Bronchial epithelial cell (primary cell): ENCODE measurements at regions not wholly inside any gene's neighbourhood (a gene's known extent, or its start where the extent isn't known, plus 50 kb on each side); places are given as distances from the start of the nearest gene placed in this dataset.
"Not testable (repeated sequence)": the region's sequence is repeated elsewhere in the genome, so short reads cannot be mapped to it uniquely, and the experiment has no call there.

Experiments used
- DNase-seq: peaks from one replicate; pipeline ENCODE4 v3.0.0-alpha.2; 2010; ENCODE audit warnings: low read depth
- FAIRE-seq: peaks from 2 replicates; lab custom pipeline; 2011; peaks lifted over from hg19 to GRCh38; lab: Jason Lieb, UNC
- H3K27me3 ChIP-seq: 2 replicates; pipeline ENCODE4 v1.5.1; 2011; ENCODE audit warnings: low read length; ENCODE audit not compliant: control insufficient read depth, insufficient read depth
- H3K36me3 ChIP-seq: 2 replicates; pipeline ENCODE4 v1.5.1; 2011; ENCODE audit warnings: low read length; ENCODE audit not compliant: control insufficient read depth, insufficient read depth
- H3K4me3 ChIP-seq: 2 replicates; pipeline ENCODE4 v1.5.1; 2011; ENCODE audit warnings: mild to moderate bottlenecking, low read depth, low read length, control low read depth
- TF ChIP-seq, protein P1 (sequence below): IDR thresholded peaks from 2 replicates; pipeline ENCODE4 v1.5.1; 2011; ENCODE audit warnings: mild to moderate bottlenecking, moderate library complexity, low read length, control low read depth, inconsistent platforms; ENCODE audit not compliant: insufficient read depth, severe bottlenecking

DNA sequence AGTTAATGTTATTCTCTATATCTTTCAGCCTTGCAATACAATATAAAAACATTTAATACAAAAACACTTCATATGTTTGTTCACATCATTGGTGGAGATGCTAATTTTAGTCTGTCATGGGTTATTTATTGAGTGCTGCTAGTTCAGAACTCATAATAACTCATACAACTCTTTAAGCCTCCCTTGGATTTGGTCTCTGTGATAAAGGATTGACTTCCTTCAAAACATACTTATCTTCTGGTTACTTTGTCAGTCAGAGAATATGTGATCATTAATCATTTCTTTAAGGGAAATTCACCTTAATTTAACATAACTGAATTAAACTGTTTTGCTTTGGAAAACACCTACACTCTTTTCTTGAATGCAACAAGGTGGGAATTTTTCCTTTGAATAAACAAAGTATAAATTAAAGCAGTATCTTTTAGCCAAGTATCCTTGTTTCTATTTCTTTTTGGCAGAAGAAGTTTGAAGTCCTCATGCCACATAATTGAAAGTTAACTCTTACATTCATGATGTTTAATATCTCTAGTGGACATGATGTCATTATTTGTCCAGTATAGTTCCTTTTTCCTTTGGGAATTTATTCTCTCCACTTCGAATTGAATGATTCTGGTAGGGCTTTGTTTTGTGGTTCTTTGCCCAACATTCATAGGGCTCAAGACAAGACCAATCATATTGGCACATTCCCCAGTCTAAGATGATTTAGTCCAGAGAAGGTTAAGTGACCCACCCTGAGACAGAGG lies 133.2 kb upstream of the CENPW start:
- Histone ChIP-seq H3K27me3 (no peaks in the 10 kb centered on the region), H3K4me3 (no peak overlapping the region), H3K36me3 (no peaks in the 10 kb centered on the region)
- DNase-seq: no peak
- TF ChIP-seq, protein P1, sequence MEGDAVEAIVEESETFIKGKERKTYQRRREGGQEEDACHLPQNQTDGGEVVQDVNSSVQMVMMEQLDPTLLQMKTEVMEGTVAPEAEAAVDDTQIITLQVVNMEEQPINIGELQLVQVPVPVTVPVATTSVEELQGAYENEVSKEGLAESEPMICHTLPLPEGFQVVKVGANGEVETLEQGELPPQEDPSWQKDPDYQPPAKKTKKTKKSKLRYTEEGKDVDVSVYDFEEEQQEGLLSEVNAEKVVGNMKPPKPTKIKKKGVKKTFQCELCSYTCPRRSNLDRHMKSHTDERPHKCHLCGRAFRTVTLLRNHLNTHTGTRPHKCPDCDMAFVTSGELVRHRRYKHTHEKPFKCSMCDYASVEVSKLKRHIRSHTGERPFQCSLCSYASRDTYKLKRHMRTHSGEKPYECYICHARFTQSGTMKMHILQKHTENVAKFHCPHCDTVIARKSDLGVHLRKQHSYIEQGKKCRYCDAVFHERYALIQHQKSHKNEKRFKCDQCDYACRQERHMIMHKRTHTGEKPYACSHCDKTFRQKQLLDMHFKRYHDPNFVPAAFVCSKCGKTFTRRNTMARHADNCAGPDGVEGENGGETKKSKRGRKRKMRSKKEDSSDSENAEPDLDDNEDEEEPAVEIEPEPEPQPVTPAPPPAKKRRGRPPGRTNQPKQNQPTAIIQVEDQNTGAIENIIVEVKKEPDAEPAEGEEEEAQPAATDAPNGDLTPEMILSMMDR: no peak
- FAIRE-seq: no peak

DNA sequence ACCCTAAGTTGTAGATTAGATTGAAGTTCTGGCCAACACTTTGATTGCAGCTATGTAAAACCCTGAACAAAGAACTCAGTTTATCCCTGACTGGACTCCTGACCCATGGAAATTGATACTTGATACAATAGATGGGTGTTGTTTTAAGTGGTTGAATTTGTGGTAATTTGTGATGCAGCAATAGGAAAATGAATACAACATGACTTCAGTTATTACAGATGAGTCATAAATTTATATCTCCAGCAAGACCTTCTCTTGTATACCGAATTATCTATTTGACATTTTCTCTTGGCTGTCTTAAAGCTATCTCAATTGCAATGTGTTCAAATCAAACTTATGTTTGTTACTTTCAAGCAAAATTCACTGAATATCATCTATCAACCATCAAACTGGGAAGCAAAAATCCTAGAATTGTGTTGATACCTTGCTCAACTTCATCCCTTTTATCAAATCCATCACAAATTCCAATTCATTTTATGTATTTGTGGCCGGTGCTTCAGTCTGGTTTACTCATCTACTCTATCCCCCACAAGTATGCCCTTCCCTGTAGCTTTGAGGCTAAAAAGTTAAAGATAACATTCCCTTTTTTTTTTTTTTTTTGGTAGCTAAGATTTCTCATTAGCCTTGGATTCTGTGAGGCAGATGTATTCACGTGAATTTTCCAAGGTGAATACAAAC lies 129.4 kb upstream of the CENPW start:
- DNase-seq: peak; percentile 2
- FAIRE-seq: no peak
- no peaks in the 10 kb centered on the region for H3K36me3 ChIP-seq
- H3K4me3 ChIP-seq: no peak overlapping the region
- H3K27me3 ChIP-seq: no peaks in the 10 kb centered on the region
- TF ChIP-seq, protein P1: no peak

DNA sequence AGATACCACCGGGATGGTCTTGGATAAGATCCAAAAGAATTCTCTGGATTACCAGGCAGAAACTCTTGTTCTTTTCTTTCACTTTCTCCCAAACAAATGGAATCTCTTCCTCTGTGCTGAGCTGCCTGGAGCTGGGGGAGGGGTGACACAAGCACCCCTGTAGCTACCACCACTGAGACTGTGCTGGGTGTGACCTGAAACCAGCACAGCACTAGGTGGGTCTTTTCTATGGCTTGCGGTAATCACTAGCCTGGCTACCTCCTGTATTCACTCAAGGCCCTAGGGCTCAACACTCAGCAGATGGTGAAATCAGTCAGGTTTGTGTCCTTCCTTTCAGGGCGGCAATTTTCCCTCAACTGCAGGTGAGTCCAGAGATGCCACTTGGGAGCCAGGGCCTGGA lies 122.4 kb upstream of the CENPW start:
- H3K4me3 ChIP-seq: no peak overlapping the region
- FAIRE-seq (no peak), DNase-seq (no peak)
- no peaks in the 10 kb centered on the region for H3K27me3 ChIP-seq
- H3K36me3 ChIP-seq: no peaks in the 10 kb centered on the region
- TF ChIP-seq, protein P1: no peak

DNA sequence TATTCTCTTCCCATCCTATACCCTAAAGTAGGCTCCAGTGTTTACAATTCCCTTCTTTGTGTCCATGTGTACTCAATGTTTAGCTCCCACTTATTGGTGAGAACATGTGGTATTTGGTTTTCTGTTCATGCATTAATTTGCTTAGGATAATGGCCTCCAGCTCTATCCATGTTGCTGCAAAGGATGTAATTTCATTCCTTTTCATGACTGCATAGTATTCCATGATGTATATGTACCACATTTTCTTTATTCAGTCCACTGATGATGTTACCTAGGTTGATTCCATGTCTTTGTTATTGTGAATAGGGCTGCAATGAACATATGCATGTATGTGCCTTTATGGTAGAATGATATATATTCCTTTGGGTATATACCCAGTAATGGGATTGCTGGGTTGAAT lies 119.0 kb upstream of the CENPW start:
- DNase-seq, FAIRE-seq, H3K36me3 ChIP-seq, H3K27me3 ChIP-seq, H3K4me3 ChIP-seq: not testable (repeated sequence)

DNA sequence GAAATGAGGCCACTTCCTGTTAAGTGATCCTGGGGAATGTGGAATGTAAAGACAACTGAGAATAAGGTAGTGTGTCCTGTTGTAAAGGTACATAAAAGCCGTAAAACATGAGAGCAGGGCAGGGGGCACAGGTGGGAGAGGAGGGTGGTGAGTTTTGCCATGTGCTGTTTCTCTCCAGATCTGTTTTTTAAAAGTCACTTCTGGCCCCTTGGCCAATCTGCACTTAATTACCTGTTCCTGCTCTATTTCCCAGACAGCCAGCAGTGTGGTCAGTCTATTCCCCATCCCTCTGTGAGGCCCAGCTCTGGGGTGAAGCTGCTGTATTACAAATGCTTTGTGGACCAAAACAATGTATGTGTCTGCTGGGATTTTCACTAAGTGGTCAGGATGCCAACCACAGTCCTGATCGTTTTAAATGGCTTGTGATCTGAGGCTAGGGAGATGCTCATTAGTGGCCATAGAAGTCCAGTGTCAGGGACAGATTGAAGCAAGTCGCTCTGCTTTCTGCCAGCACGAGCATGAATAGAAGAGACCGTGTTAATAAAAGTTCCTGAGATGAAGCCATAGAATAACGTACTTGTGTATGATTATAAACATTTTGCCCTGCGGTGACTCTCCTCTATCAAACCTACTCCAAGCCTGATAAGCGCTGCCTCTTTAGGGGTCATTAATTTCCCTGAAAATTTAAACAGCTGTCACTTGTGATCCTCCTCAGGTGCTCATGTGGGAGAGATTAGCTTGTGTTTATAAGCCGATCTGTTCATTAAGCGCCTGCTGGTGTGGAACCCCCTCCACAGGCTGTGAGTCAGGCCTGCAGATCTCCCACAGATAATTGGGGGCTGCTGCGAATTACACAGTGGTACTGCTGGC lies 111.8 kb upstream of the CENPW start:
- Histone ChIP-seq H3K27me3 (no peaks in the 10 kb centered on the region), H3K4me3 (no peak overlapping the region), H3K36me3 (no peaks in the 10 kb centered on the region)
- DNase-seq: no peak
- TF ChIP-seq, protein P1: no peak
- FAIRE-seq: no peak

DNA sequence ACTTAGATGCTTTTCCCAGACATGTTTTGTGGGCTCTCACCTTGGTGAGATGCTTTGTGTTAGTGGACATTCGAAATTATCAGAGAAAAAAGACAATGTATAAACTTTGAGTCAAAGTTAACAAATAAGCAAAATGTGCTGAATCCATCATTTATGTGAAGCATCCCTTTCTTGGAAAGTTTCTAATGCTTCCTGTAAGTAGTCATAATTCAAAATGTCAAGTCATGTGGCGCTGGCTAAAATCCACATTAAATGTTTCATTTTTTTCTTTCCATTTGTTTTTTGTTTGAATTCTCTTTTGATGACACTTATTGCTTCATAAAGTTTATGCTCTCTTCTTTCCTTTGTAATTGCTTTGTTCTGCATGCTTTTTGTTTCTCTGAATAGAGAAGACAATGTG lies 107.2 kb upstream of the CENPW start:
- FAIRE-seq: no peak
- H3K4me3 ChIP-seq: no peak overlapping the region
- TF ChIP-seq, protein P1: no peak
- no peak for DNase-seq
- no peaks in the 10 kb centered on the region for H3K27me3 ChIP-seq
- H3K36me3 ChIP-seq: no peaks in the 10 kb centered on the region
